Kidney tubule cell (primary cell): ENCODE measurements at regions not wholly inside any gene's neighbourhood (a gene's known extent, or its start where the extent isn't known, plus 50 kb on each side); places are given as distances from the start of the nearest gene placed in this dataset.

ENCODE experiments used
- DNase-seq: peaks from one replicate; pipeline ENCODE4 v3.0.0-alpha.2; 2018; ENCODE audit warnings: low spot score

GRCh38 chr4:54543088-54543795 is 114.5 kb upstream of the KIT start:
- DNase-seq: peak; percentile 37

GRCh38 chr4:54545663-54546424 is 111.9 kb upstream of the KIT start:
- DNase-seq: no peak

GRCh38 chr4:54547299-54548097 is 110.3 kb upstream of the KIT start:
- peak; percentile 27 for DNase-seq

- no peak for DNase-seq
Measured at GRCh38 chr4:54548098-54548620, 109.6 kb upstream of the KIT start.

GRCh38 chr4:54548831-54549460 is 108.8 kb upstream of the KIT start:
- DNase-seq: no peak

- DNase-seq: peak; percentile 59
Measured at GRCh38 chr4:54550395-54551171, 107.2 kb upstream of the KIT start.

GRCh38 chr4:54553001-54553400 is 104.8 kb upstream of the KIT start:
- peak; percentile 20 for DNase-seq

GRCh38 chr4:54554339-54554990 is 103.3 kb upstream of the KIT start:
- DNase-seq: no peak

- DNase-seq: peak; percentile 37
Measured at GRCh38 chr4:54556051-54556450, 101.7 kb upstream of the KIT start.

GRCh38 chr4:54556587-54556986 is 101.2 kb upstream of the KIT start:
- no peak for DNase-seq

- peak; percentile 95 for DNase-seq
Measured at GRCh38 chr4:54558889-54559677, 98.7 kb upstream of the KIT start.

- DNase-seq: no peak
Measured at GRCh38 chr4:54560513-54560912, 97.2 kb upstream of the KIT start.

- no peak for DNase-seq
Measured at GRCh38 chr4:54561940-54562339, 95.8 kb upstream of the KIT start.

GRCh38 chr4:54566608-54567007 is 91.1 kb upstream of the KIT start:
- peak; percentile 60 for DNase-seq

GRCh38 chr4:54567327-54567726 is 90.4 kb upstream of the KIT start:
- DNase-seq: no peak

GRCh38 chr4:54568184-54568583 is 89.6 kb upstream of the KIT start:
- DNase-seq: peak; percentile 92

GRCh38 chr4:54570822-54571221 is 86.9 kb upstream of the KIT start:
- DNase-seq: no peak

- DNase-seq: no peak
Measured at GRCh38 chr4:54571293-54572151, 86.2 kb upstream of the KIT start.

GRCh38 chr4:54572152-54572542 is 85.6 kb upstream of the KIT start:
- no peak for DNase-seq
